SJCRH30 (cell line): ENCODE measurements at regions not wholly inside any gene's neighbourhood (a gene's known extent, or its start where the extent isn't known, plus 50 kb on each side); places are given as distances from the start of the nearest gene placed in this dataset.

Experiments
- DNase-seq, 2 experiments: peaks; one replicate each; pipeline ENCODE4 v3.0.0-alpha.2; 2015 to 2020
- H3K27ac ChIP-seq: fragments of 250-450 bp; sonication (Bioruptor Pico); 2 replicates; pipeline ENCODE4 v1.5.1; 2020; ENCODE audit warnings: mild to moderate bottlenecking, moderate library complexity
- H3K27me3 ChIP-seq: fragments of 250-450 bp; sonication (Bioruptor Pico); 2 replicates; pipeline ENCODE4 v1.5.1; 2020; ENCODE audit warnings: mild to moderate bottlenecking, moderate library complexity
- H3K36me3 ChIP-seq: fragments of 250-450 bp; sonication (Bioruptor Pico); 2 replicates; pipeline ENCODE4 v1.5.1; 2020; ENCODE audit warnings: mild to moderate bottlenecking, moderate library complexity
- H3K4me1 ChIP-seq: fragments of 250-450 bp; sonication (Bioruptor Pico); 2 replicates; pipeline ENCODE4 v1.5.1; 2020; ENCODE audit warnings: mild to moderate bottlenecking, moderate library complexity
- H3K4me3 ChIP-seq: fragments of 250-450 bp; sonication (Bioruptor Pico); 2 replicates; pipeline ENCODE4 v1.5.1; 2020; ENCODE audit warnings: mild to moderate bottlenecking, moderate library complexity
- H3K9me3 ChIP-seq: fragments of 250-450 bp; sonication (Bioruptor Pico); replicated peaks from 2 replicates; pipeline ENCODE4 v1.5.1; 2020; ENCODE audit warnings: mild to moderate bottlenecking, moderate library complexity

GRCh38 chr6:145506565-145506964, 228.8 kb downstream of the EPM2A start:
- no peak for DNase-seq
- no peaks in the 10 kb centered on the region for H3K27me3 ChIP-seq
- H3K4me1 ChIP-seq: no peaks in the 10 kb centered on the region
- no peak overlapping the region for H3K27ac ChIP-seq
- H3K9me3 ChIP-seq: no peaks in the 10 kb centered on the region
- H3K36me3 ChIP-seq: no peaks in the 10 kb centered on the region
- no peak overlapping the region for H3K4me3 ChIP-seq

- no peak overlapping the region for H3K27ac ChIP-seq
- no peaks in the 10 kb centered on the region for H3K4me1 ChIP-seq
- H3K36me3 ChIP-seq: no peaks in the 10 kb centered on the region
- no peaks in the 10 kb centered on the region for H3K27me3 ChIP-seq
- DNase-seq: no peak
- no peaks in the 10 kb centered on the region for H3K9me3 ChIP-seq
- H3K4me3 ChIP-seq: no peak overlapping the region
These were observed 228.1 kb downstream of the EPM2A start for GRCh38 chr6:145507239-145507638.

- H3K4me1 ChIP-seq: no peaks in the 10 kb centered on the region
These were observed 227.2 kb downstream of the EPM2A start for GRCh38 chr6:145508107-145508506.

GRCh38 chr6:145517492-145517891, 217.8 kb downstream of the EPM2A start:
- Histone ChIP-seq H3K27me3 (no peaks in the 10 kb centered on the region), H3K27ac (no peak overlapping the region), H3K36me3 (no peaks in the 10 kb centered on the region), H3K4me1 (no peaks in the 10 kb centered on the region), H3K4me3 (no peak overlapping the region), H3K9me3 (no peaks in the 10 kb centered on the region)
- no peak for DNase-seq

More at GRCh38 chr6:145508107-145508506, 227.2 kb downstream of the EPM2A start:
- Histone ChIP-seq H3K36me3 (no peaks in the 10 kb centered on the region), H3K4me3 (no peak overlapping the region), H3K9me3 (no peaks in the 10 kb centered on the region), H3K27me3 (no peaks in the 10 kb centered on the region), H3K27ac (no peak overlapping the region)
- DNase-seq: no peak

DNA sequence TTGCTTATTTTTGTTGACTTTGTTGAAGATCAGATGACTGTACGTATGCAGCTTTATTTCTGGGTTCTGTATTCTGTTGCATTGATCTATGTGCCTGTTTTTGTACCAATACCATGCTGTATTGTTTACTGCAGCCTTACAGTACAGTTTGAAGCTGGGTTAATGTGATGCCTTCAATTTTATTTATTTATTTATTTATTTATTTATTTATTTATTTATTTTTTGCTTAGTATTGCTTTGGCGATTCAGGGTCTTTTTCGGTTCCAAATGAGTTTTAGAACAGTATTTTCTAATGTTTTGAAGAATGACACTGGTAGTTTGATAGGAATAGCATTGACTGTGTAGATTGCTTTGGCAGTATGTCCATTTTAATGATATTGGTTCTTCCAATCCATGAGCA, 210.3 kb downstream of the EPM2A start:
- Histone ChIP-seq H3K36me3 (no peaks in the 10 kb centered on the region), H3K27ac (no peak overlapping the region), H3K9me3 (no peaks in the 10 kb centered on the region), H3K4me1 (no peaks in the 10 kb centered on the region), H3K27me3 (no peaks in the 10 kb centered on the region), H3K4me3 (no peak overlapping the region)
- no peak for DNase-seq

DNA sequence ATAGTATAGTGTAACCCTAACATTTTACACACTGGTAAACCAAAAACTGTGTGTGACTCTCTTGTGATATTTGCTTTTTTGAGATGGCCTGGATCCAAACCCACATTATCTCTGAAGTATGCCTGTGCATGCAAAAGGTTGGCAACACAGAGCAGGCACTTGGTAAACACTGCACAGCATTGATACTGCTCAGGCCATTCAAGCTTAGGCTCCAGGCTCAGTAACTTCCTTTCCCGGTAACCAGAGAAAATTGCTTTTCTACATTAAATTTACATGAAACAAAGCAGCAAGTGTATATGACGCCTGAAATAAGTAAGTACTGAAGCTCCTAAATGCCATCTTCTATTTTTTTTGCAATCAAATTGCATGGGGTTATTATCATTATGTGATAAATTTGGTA, 205.7 kb downstream of the EPM2A start:
- H3K27me3 ChIP-seq: no peaks in the 10 kb centered on the region
- no peak overlapping the region for H3K4me3 ChIP-seq
- DNase-seq: no peak
- H3K36me3 ChIP-seq: no peaks in the 10 kb centered on the region
- no peak overlapping the region for H3K27ac ChIP-seq
- H3K4me1 ChIP-seq: no peaks in the 10 kb centered on the region
- no peaks in the 10 kb centered on the region for H3K9me3 ChIP-seq

DNA sequence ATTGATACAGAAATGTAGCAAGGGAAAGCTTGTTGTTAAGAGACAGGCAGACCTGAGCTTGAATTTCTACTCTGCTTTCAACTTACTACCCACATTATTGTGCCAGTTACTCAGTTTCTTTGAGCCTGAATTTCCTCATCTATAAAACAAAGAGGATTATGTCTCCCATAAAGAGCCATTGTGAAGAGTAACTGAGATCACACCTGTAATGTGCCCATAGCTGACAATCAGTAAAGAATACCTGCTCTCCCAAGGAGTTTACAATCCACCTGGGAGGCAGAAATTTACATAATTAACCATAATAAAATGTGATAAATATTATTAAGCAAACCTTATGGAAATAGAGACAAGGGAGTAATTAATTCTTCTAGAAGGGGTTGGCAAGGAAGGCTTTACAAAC, 204.9 kb downstream of the EPM2A start:
- Histone ChIP-seq H3K27ac (no peak overlapping the region), H3K27me3 (no peaks in the 10 kb centered on the region), H3K4me3 (no peak overlapping the region), H3K9me3 (no peaks in the 10 kb centered on the region), H3K36me3 (no peaks in the 10 kb centered on the region), H3K4me1 (no peaks in the 10 kb centered on the region)
- DNase-seq: no peak

GRCh38 chr6:145531032-145531431, 204.3 kb downstream of the EPM2A start:
- no peaks in the 10 kb centered on the region for H3K27me3 ChIP-seq
- H3K4me1 ChIP-seq: no peaks in the 10 kb centered on the region
- H3K9me3 ChIP-seq: no peaks in the 10 kb centered on the region
- no peak for DNase-seq
- H3K27ac ChIP-seq: no peak overlapping the region
- no peak overlapping the region for H3K4me3 ChIP-seq
- H3K36me3 ChIP-seq: no peaks in the 10 kb centered on the region

- no peak overlapping the region for H3K4me3 ChIP-seq
- no peaks in the 10 kb centered on the region for H3K27me3 ChIP-seq
- H3K27ac ChIP-seq: no peak overlapping the region
- H3K36me3 ChIP-seq: no peaks in the 10 kb centered on the region
- no peak for DNase-seq
- H3K9me3 ChIP-seq: no peaks in the 10 kb centered on the region
- no peaks in the 10 kb centered on the region for H3K4me1 ChIP-seq
These were observed 203.5 kb downstream of the EPM2A start for GRCh38 chr6:145531822-145532221.

GRCh38 chr6:145532361-145532760, 203.0 kb downstream of the EPM2A start:
- H3K27me3 ChIP-seq: no peaks in the 10 kb centered on the region
- DNase-seq: no peak
- no peaks in the 10 kb centered on the region for H3K9me3 ChIP-seq
- no peak overlapping the region for H3K27ac ChIP-seq
- H3K4me3 ChIP-seq: no peak overlapping the region
- no peaks in the 10 kb centered on the region for H3K36me3 ChIP-seq
- no peaks in the 10 kb centered on the region for H3K4me1 ChIP-seq

GRCh38 chr6:145534989-145535388, 200.3 kb downstream of the EPM2A start:
- Histone ChIP-seq H3K36me3 (no peaks in the 10 kb centered on the region), H3K27ac (no peak overlapping the region)
- DNase-seq: no peak

DNA sequence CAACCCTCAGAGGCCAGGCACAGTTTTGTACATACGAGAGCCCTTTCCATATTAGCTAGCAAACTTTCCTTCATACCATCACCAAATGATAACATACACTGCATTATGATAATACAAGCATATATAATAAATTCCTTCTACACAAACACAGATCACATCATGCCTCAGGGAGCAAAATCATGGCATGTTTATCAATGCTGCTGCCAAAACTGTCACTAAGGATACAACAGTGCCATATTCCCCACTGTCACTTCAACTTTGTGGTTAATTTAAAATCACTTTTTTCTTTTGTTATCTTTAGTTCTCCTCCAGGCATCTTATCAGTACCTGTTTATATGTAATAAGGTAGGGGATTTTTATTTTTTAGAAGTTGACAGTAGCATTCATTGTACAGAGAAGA, 196.3 kb downstream of the EPM2A start:
- no peak overlapping the region for H3K27ac ChIP-seq
- no peaks in the 10 kb centered on the region for H3K9me3 ChIP-seq
- H3K4me3 ChIP-seq: no peak overlapping the region
- no peaks in the 10 kb centered on the region for H3K36me3 ChIP-seq
- no peaks in the 10 kb centered on the region for H3K27me3 ChIP-seq
- DNase-seq: no peak
- H3K4me1 ChIP-seq: no peaks in the 10 kb centered on the region

More at GRCh38 chr6:145534989-145535388, 200.3 kb downstream of the EPM2A start:
- Histone ChIP-seq H3K9me3 (no peaks in the 10 kb centered on the region), H3K4me1 (no peaks in the 10 kb centered on the region), H3K4me3 (no peak overlapping the region), H3K27me3 (no peaks in the 10 kb centered on the region)

DNA sequence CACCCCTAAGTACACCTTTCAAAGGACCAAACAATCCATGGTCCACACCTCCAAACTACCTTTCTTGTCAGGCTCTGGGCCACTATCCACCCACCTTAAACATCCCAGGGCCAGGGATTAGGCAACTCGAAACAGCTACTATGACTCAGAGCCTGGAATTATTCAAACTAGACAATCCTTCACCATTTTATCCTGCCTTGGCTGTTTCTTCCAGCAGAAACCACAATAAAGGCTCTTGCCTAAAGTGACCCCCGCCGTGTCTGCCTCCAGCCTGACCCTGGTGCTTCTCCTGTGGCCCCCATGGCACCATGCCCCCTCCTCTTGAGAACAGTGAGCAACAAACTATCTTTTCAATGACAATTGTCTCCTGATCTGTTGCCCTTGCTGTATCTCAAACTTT, 195.5 kb downstream of the EPM2A start:
- no peak for DNase-seq

DNA sequence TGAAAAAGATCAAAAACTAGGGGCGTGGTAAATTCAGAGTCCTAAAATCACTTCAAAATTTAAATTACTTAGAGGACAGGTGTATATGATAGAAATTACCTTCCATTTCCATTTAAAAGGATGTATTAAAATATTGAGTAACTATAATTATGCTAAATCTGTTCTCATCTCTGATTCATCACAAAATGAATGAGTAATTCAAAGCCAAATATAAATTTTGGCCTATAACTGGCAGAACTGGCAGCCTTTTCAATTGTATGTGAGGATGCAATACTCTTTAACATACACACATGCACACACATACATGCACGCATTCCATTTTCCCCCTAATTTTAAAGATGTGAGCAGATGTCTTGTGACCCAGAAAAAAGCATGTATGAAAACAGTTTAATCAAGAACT, 194.6 kb downstream of the EPM2A start:
- H3K9me3 ChIP-seq: no peaks in the 10 kb centered on the region
- DNase-seq: no peak
- no peak overlapping the region for H3K27ac ChIP-seq
- no peak overlapping the region for H3K4me3 ChIP-seq
- H3K4me1 ChIP-seq: no peaks in the 10 kb centered on the region
- no peaks in the 10 kb centered on the region for H3K27me3 ChIP-seq
- H3K36me3 ChIP-seq: no peaks in the 10 kb centered on the region

More for the DNA sequence above, 195.5 kb downstream of the EPM2A start:
- Histone ChIP-seq H3K27me3 (no peaks in the 10 kb centered on the region), H3K9me3 (no peaks in the 10 kb centered on the region), H3K4me1 (no peaks in the 10 kb centered on the region), H3K4me3 (no peak overlapping the region), H3K36me3 (no peaks in the 10 kb centered on the region), H3K27ac (no peak overlapping the region)

DNA sequence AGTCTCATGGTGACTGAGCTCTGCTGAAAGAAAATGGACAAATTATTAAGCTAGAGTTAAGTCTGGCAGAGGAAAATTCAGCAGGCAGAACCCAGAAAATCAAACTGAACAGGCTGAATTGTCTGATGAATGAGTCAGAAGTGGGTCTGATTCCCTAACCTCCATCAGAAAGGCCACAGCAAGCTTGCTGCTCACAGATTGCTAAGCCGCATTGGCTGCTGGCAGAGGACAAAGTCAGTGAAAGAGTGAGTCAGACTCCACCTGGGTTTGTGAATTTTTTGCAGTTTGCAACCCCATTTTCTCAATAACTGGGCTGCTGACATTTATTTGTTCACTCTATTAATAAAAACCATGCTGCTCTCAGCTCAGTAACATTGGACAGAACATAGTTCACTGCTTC, 191.3 kb downstream of the EPM2A start:
- no peak for DNase-seq
- Histone ChIP-seq H3K4me3 (no peak overlapping the region), H3K4me1 (no peaks in the 10 kb centered on the region), H3K36me3 (no peaks in the 10 kb centered on the region), H3K27ac (no peak overlapping the region), H3K9me3 (no peaks in the 10 kb centered on the region), H3K27me3 (no peaks in the 10 kb centered on the region)

GRCh38 chr6:145544514-145544913, 190.8 kb downstream of the EPM2A start:
- H3K27ac ChIP-seq: no peak overlapping the region
- no peaks in the 10 kb centered on the region for H3K27me3 ChIP-seq
- H3K36me3 ChIP-seq: no peaks in the 10 kb centered on the region
- H3K9me3 ChIP-seq: no peaks in the 10 kb centered on the region
- no peak overlapping the region for H3K4me3 ChIP-seq
- DNase-seq: no peak
- H3K4me1 ChIP-seq: no peaks in the 10 kb centered on the region

GRCh38 chr6:145546265-145546664, 189.1 kb downstream of the EPM2A start:
- no peaks in the 10 kb centered on the region for H3K36me3 ChIP-seq

More at GRCh38 chr6:145546265-145546664, 189.1 kb downstream of the EPM2A start:
- H3K4me1 ChIP-seq: no peaks in the 10 kb centered on the region
- H3K27me3 ChIP-seq: no peaks in the 10 kb centered on the region
- DNase-seq: no peak
- H3K4me3 ChIP-seq: no peak overlapping the region
- H3K27ac ChIP-seq: no peak overlapping the region
- H3K9me3 ChIP-seq: no peaks in the 10 kb centered on the region; the same call in 1 of the 2 replicates
